Myocyte (in vitro differentiated cells): ENCODE measurements at regions not wholly inside any gene's neighbourhood (a gene's known extent, or its start where the extent isn't known, plus 50 kb on each side); places are given as distances from the start of the nearest gene placed in this dataset.
A peak's percentile ranks its signal among the peaks of the same experiment; 100 is the strongest.

Experiments used
- DNase-seq: peaks from one replicate; pipeline ENCODE4 v3.0.0-alpha.2; 2012; ENCODE audit warnings: low read depth

DNA sequence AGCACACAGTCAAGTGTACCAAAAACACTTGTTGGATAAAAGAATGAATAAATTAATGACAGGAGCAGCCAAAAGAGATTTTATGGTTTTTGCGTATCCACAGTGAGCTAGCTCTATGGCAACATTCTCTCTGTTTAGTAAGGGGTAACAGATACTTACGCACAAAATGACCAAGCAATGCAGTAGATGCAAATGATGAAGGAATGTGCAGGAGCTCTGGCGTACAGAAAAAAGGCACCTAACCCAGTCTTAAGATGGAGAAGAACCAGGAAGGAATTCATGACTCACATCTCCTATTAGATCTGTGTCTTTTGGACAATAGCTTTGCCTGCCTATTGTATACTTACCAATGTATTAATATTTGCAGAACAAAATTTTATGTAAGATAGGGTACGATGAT is 191.9 kb upstream of the PREP start:
- no peak for DNase-seq

- no peak for DNase-seq
Measured at GRCh38 chr6:105593805-105594671, 191.2 kb upstream of the PREP start.

DNA sequence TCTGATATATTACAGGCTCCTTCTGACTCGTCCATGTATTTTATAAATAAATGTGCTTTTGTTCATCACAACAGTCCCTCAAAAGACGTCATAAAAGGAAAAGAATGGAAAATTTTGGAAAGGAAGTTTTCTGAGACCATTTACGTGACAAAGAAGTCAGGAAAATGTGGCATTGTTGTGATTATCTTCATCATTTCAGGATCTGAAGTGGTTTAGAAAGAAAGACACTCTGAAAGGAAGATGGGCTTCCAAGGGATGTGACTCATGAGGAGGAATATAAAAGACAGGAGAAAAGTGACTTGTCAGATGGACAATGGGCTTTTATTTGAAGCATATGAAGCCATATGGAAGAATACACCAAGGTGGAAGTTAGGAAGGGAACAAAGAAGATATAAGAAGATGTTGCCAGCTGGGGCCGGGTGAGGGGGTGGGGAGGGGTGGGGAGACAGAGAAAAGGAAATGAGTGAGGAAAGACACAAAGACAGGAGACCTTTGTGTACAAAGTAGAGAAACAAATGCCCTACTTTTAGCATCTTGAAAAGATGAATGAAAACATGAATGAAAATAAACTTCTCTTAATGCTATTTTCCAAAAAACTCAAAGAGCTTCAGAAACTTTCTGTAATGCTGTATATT is 190.3 kb upstream of the PREP start:
- no peak for DNase-seq

GRCh38 chr6:105592329-105592728 is 189.4 kb upstream of the PREP start:
- DNase-seq, result peak; percentile 34

- DNase-seq, result no peak
Measured at GRCh38 chr6:105591053-105591452, 188.2 kb upstream of the PREP start.

GRCh38 chr6:105588123-105588710 is 185.3 kb upstream of the PREP start:
- no peak for DNase-seq

GRCh38 chr6:105587349-105588122 is 184.7 kb upstream of the PREP start:
- peak; percentile 65 for DNase-seq

DNA sequence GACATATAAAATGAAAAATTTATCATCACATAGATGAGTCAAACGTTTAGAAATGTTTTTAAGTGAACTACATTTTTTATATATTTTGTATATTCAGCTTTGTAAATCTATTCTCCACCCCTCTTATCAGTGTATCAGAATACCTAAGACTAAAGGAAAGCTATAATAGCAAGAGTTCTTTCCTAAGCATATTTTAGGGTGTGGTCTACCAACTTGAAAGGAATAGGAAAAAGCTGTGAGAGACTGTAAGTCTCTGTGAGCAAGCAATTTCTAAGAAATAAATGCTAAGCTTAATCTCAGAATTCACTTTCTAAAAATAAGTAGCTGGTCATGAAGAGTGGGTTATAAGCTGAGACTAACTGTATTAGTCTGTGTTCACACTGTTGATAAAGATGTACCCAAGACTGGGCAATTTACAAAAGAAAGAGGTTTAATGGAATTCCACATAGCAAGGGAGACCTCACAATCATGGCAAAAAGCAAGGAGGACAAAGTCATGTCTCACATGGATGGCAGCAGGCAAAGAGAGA is 175.4 kb upstream of the PREP start:
- no peak for DNase-seq

DNA sequence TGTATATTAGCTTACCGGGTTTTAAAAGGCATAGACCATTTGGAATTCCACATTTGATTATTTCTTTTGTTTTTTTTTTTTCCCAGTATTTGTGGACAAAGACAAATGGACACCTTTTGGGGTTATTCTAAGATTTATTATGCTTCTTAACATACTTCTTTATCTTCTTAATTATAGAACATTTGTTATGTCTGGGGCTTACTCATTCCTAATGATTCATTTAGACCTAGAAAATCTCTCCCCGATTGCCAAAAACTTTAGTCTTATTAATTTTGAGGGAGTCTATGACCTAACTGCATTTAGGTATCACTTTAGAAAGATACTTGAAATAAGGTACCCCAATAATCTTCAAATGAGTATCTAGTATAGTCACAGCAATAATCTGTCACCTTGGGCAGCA is 170.7 kb upstream of the PREP start:
- DNase-seq, result no peak

DNA sequence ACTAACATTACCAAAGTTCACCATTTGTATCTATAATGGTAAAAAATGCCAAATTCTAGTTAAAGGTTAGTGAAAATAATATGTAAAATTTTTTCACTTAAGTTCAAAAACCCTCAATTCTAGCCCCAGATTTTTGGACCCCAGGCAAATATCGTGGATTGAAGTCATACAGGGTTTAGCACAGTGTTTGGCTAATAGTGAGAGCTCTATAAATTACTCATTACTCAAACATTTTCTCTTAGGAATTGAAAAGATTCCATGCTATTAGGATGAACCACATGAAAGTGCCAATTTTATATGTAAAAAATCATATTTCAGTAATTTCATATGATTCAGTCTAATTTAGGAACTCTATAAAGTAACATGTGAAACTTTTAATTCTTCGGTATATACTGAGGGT is 170.3 kb upstream of the PREP start:
- no peak for DNase-seq

DNA sequence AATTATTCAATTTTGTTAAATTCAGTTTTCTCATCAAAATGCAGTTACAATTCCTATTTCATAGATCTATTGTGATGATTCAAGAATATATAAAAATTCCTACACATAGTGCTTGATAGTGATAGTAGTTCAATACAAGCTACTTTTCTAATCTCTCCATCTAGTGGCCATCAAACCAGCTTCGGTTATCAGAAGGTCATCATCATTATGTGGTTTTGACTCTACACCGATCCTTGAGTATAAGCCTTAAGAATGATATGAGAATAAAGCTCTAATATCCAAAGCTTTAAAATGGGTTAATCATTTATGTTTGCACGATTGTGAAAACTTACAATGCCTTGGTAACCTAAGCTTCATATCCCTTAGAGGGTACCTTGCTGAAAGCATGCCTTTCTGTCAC is 167.5 kb upstream of the PREP start:
- no peak for DNase-seq

- no peak for DNase-seq
Measured at GRCh38 chr6:105569706-105570105, 166.8 kb upstream of the PREP start.

GRCh38 chr6:105568751-105569150 is 165.9 kb upstream of the PREP start:
- no peak for DNase-seq

- no peak for DNase-seq
Measured at GRCh38 chr6:105568142-105568541, 165.3 kb upstream of the PREP start.

DNA sequence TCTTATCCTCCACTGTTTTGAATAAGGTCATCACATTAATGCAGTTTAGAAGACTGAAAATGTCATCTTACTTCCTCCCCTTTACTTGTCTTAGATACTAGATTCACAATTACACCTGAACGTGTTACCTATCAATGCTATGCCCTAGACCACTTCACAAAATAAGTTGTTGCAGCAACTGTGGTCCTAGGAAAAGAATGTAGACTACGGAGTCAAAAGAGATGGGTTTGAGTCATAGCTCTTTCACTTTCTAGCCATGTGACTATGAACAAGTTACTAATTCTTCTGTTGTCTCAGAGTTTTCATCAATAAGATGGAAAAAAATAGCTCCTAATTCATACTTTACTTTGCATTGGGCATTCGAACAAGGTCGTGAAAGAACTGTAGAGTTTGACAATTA is 164.3 kb upstream of the PREP start:
- DNase-seq, result no peak

- no peak for DNase-seq
Measured at GRCh38 chr6:105566503-105566902, 163.6 kb upstream of the PREP start.

GRCh38 chr6:105564121-105564902 is 161.4 kb upstream of the PREP start:
- DNase-seq, result no peak

GRCh38 chr6:105562027-105562426 is 159.1 kb upstream of the PREP start:
- DNase-seq, result no peak

DNA sequence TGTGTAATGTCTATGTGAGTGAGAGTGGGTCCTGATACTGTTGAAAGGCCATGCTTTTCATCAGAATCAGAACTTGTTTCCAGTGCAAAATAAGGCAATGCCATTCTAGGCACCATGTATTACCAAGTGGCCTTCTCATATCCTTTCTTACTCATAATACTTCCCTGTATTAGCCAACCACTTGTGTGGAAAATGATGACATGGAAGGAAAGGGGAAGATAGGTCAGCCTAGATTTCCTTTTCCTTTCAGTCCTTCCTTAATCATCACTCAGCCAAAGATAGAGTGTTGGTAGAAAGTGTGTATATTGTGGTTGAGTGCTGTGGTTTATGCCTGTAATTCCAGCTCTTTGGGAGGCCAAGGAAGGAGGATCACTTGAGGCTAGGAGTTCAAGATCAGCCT is 158.6 kb upstream of the PREP start:
- DNase-seq, result no peak

- peak; percentile 49 for DNase-seq
Measured at GRCh38 chr6:105560611-105561066, 157.8 kb upstream of the PREP start.

- DNase-seq, result no peak
Measured at GRCh38 chr6:105557291-105557690, 154.4 kb upstream of the PREP start.
